Endothelial cell of umbilical vein (primary cell): ENCODE measurements at regions not wholly inside any gene's neighbourhood (a gene's known extent, or its start where the extent isn't known, plus 50 kb on each side); places are given as distances from the start of the nearest gene placed in this dataset.

Experiments used
- BruUV-seq: library from RNA; stranded (reverse); fragments of 400-500 nt; replicated peaks from 2 replicates; lab custom pipeline; 2021; lab: Mats Ljungman, UMichigan
- CTCF ChIA-PET: fragments of 300-600, 350-600 bp; sonication (Branson Sonifier 250); formaldehyde crosslinking; loops from one replicate; lab custom pipeline; 2021; ENCODE audit warnings: antibody characterized with exemption, inconsistent platforms; lab: Charles Lee
- POLR2A ChIA-PET: fragments of 300-600, 350-600 bp; sonication (Branson Sonifier 250); formaldehyde crosslinking; loops from one replicate; lab custom pipeline; 2021; ENCODE audit warnings: antibody characterized with exemption, inconsistent platforms; lab: Charles Lee
- DNase-seq: peaks from one replicate; pipeline ENCODE4 v3.0.0-alpha.2; 2011; ENCODE audit warnings: low read depth, low spot score
- FAIRE-seq: peaks from 2 replicates; lab custom pipeline; 2011; peaks lifted over from hg19 to GRCh38; lab: Jason Lieb, UNC
- H2AFZ ChIP-seq: 2 replicates; pipeline ENCODE4 v1.6.0; 2012; ENCODE audit warnings: low read depth, low read length, control low read depth, inconsistent platforms
- H3K27ac ChIP-seq: 2 replicates; pipeline ENCODE4 v1.5.1; 2011; ENCODE audit warnings: low read depth, mild to moderate bottlenecking, control low read depth, low read length, moderate library complexity; ENCODE audit not compliant: insufficient read depth
- H3K27me3 ChIP-seq, 2 experiments: 2 replicates each; pipeline versions ENCODE4 v1.6.0 to v1.6.1; 2011; ENCODE audit warnings: low read length in 2 of 2, mixed read lengths in 1 of 2; ENCODE audit not compliant: control insufficient read depth in 2 of 2, insufficient read depth in 2 of 2
- H3K36me3 ChIP-seq, 2 experiments: 2 replicates in 1 of 2; 3 replicates in 1 of 2; pipeline ENCODE4 v1.5.1; 2011; ENCODE audit warnings: low read length in 2 of 2, mild to moderate bottlenecking in 1 of 2, moderate library complexity in 1 of 2; ENCODE audit not compliant: control insufficient read depth in 2 of 2, insufficient read depth in 2 of 2; ENCODE audit errors: extremely low read depth in 1 of 2
- H3K4me1 ChIP-seq: 3 replicates; pipeline ENCODE4 v1.5.1; 2011; ENCODE audit warnings: mild to moderate bottlenecking, low read length; ENCODE audit not compliant: control insufficient read depth, insufficient read depth; ENCODE audit errors: extremely low read depth
- H3K4me2 ChIP-seq: 2 replicates; pipeline ENCODE4 v1.6.1; 2011; ENCODE audit warnings: low read length, control low read depth, mixed read lengths; ENCODE audit not compliant: insufficient read depth
- H3K4me3 ChIP-seq, 3 experiments: fragments of 200-600 bp in 1 of 3; sonication (generic), shearing (Covaris generic) in 1 of 3; replicated peaks in 1 of 3; 2 replicates each; pipeline ENCODE4 v1.5.1; 2011 to 2016; ENCODE audit warnings: control low read depth in 3 of 3, low read length in 3 of 3, mild to moderate bottlenecking in 2 of 3, inconsistent platforms in 1 of 3, low read depth in 1 of 3, moderate library complexity in 1 of 3; ENCODE audit not compliant: insufficient read depth in 1 of 3
- H3K79me2 ChIP-seq: 2 replicates; pipeline ENCODE4 v1.6.0; 2012; ENCODE audit warnings: low read length, inconsistent platforms; ENCODE audit not compliant: control insufficient read depth, insufficient read depth
- H3K9ac ChIP-seq: replicated peaks from 2 replicates; pipeline ENCODE3; 2011; ENCODE audit warnings: low read length, control low read depth; ENCODE audit not compliant: insufficient read depth; ENCODE audit errors: extremely low read depth
- H3K9me1 ChIP-seq: replicated peaks from 3 replicates; pipeline ENCODE4 v1.6.0; 2011; ENCODE audit warnings: mild to moderate bottlenecking, low read length; ENCODE audit not compliant: control insufficient read depth, insufficient read depth; ENCODE audit errors: extremely low read depth
- H3K9me3 ChIP-seq: replicated peaks from 2 replicates; pipeline ENCODE4 v1.5.1; 2012; ENCODE audit warnings: low read length, inconsistent platforms; ENCODE audit not compliant: control insufficient read depth, insufficient read depth
- H4K20me1 ChIP-seq: replicated peaks from 2 replicates; pipeline ENCODE3; 2011; ENCODE audit warnings: mild to moderate bottlenecking, low read length; ENCODE audit not compliant: control insufficient read depth, insufficient read depth; ENCODE audit errors: extremely low read depth
- EZH2 ChIP-seq: IDR thresholded peaks from 2 replicates; pipeline ENCODE4 v1.6.1; 2012; ENCODE audit warnings: borderline replicate concordance, low read depth, mild to moderate bottlenecking, moderate library complexity, low read length, inconsistent platforms; ENCODE audit not compliant: severe bottlenecking
- FOS ChIP-seq: IDR thresholded peaks from 2 replicates; pipeline ENCODE4 v1.6.1; 2011; ENCODE audit warnings: mild to moderate bottlenecking, low read length, moderate library complexity, borderline replicate concordance; ENCODE audit not compliant: insufficient read depth
- GATA2 ChIP-seq: IDR thresholded peaks from 2 replicates; pipeline ENCODE4 v1.7.0; 2011; ENCODE audit warnings: low read depth, mild to moderate bottlenecking, moderate library complexity, mixed read lengths, low read length; ENCODE audit not compliant: insufficient read length, insufficient read depth
- JUN ChIP-seq: IDR thresholded peaks from 2 replicates; pipeline ENCODE4 v1.6.1; 2011; ENCODE audit warnings: borderline replicate concordance, low read depth; ENCODE audit not compliant: insufficient read length, insufficient read depth
- MYC ChIP-seq: IDR thresholded peaks from one replicate; pipeline ENCODE4 v1.6.1; 2011; ENCODE audit warnings: mild to moderate bottlenecking, low read depth, low read length
- POLR2AphosphoS5 ChIP-seq: IDR thresholded peaks from 2 replicates; pipeline ENCODE4 v1.6.1; 2012; ENCODE audit warnings: low read depth, mild to moderate bottlenecking, control low read depth, low read length, moderate library complexity; ENCODE audit not compliant: insufficient read depth
- dilution Hi-C: fragments of 300-500 bp; cut with MboI; formaldehyde crosslinking; loops from one replicate; pipeline ENCODE4 v1.15.0; 2019; ENCODE audit warnings: low sequenced_read_pairs; ENCODE audit not compliant: extremely low pct_ligation_motif_present
- intact Hi-C: fragments of 100-400 bp; cut with micrococcal nuclease; formaldehyde crosslinking; loops from one replicate; pipeline ENCODE4 v1.10.0; 2022
- TF ChIP-seq, protein P1 (sequence below), 2 donors: IDR thresholded peaks; 1 replicate in 1 of 2; 2 replicates in 1 of 2; pipeline ENCODE4 v1.5.1; 2011; ENCODE audit warnings: low read length in 2 of 2, mild to moderate bottlenecking in 2 of 2, moderate library complexity in 2 of 2, control low read depth in 1 of 2, inconsistent platforms in 1 of 2, low read depth in 1 of 2; ENCODE audit not compliant: insufficient read depth in 1 of 2; ENCODE audit errors: extremely low read depth in 1 of 2

DNA sequence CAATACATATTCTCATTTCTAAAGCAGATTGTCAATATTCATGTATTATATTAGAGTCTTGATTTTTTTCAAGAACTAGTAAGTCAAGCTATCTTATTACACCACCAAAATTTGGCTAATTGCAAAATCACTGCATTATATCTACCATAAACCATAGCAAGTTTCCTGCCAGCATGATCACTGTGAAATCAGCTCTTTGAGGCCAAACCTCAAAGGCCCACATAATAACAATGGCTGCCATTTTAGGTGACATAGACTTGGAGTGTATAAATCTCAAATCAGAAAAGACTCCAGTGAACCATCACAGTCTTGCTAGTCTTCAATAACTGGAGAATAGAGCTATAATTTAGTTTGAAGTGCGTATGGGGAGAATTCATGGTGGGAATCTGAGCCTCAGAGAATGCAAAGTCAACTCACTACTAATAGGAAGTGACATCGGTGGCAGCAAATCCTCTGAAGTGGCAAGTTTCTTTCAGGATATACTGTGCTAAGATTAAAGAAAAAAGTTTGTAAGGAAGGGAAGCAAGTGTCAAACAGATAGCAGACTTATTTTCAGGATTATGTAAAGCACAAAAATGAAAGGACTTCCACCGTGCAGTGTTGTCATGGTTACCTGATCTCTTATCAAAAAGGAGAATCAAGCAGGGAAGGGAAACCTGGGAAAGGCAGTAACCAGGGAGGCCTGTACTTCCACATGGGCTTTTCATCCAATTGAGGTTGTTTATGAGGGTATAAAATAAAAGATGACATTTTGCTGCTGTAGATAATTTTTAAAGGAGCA, 117.4 kb upstream of the FNDC3A start:
- CTCF ChIA-PET: no interaction called here

More for the DNA sequence above, 117.4 kb upstream of the FNDC3A start:
- no peaks in the 10 kb centered on the region for H3K36me3 ChIP-seq
- H3K79me2 ChIP-seq: no peaks in the 10 kb centered on the region
- no peaks in the 10 kb centered on the region for H4K20me1 ChIP-seq
- H2AFZ ChIP-seq: no peak overlapping the region
- no peaks in the 10 kb centered on the region for H3K27me3 ChIP-seq
- no peak overlapping the region for H3K4me2 ChIP-seq
- no peak overlapping the region for H3K9ac ChIP-seq
- TF ChIP-seq FOS (no peak), MYC (no peak), POLR2AphosphoS5 (no peak), GATA2 (no peak), JUN (no peak), EZH2 (no peak)
- TF ChIP-seq, protein P1, sequence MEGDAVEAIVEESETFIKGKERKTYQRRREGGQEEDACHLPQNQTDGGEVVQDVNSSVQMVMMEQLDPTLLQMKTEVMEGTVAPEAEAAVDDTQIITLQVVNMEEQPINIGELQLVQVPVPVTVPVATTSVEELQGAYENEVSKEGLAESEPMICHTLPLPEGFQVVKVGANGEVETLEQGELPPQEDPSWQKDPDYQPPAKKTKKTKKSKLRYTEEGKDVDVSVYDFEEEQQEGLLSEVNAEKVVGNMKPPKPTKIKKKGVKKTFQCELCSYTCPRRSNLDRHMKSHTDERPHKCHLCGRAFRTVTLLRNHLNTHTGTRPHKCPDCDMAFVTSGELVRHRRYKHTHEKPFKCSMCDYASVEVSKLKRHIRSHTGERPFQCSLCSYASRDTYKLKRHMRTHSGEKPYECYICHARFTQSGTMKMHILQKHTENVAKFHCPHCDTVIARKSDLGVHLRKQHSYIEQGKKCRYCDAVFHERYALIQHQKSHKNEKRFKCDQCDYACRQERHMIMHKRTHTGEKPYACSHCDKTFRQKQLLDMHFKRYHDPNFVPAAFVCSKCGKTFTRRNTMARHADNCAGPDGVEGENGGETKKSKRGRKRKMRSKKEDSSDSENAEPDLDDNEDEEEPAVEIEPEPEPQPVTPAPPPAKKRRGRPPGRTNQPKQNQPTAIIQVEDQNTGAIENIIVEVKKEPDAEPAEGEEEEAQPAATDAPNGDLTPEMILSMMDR (IDR thresholded peaks at IDR 0.05; ENCODE audit: extremely low read depth in 1 of 2, insufficient read depth in 1 of 2, low read depth in 1 of 2, low read length in 2 of 2): no peak
- dilution Hi-C loops (no loop called here), intact Hi-C loops (no loop called here)
- no TSS peak for BruUV-seq
- DNase-seq (peak; percentile 38), FAIRE-seq (no peak)
- peaks cover 8% of the 10 kb centered on the region for H3K4me1 ChIP-seq
- H3K9me3 ChIP-seq: no peaks in the 10 kb centered on the region
- no peak overlapping the region for H3K27ac ChIP-seq
- H3K9me1 ChIP-seq: no peaks in the 10 kb centered on the region
- H3K4me3 ChIP-seq: no peak overlapping the region
- POLR2A ChIA-PET: no interaction called here
